ENCODE measurements at regions not wholly inside any gene's neighbourhood (a gene's known extent, or its start where the extent isn't known, plus 50 kb on each side); places are given as distances from the start of the nearest gene placed in this dataset.

DNA sequence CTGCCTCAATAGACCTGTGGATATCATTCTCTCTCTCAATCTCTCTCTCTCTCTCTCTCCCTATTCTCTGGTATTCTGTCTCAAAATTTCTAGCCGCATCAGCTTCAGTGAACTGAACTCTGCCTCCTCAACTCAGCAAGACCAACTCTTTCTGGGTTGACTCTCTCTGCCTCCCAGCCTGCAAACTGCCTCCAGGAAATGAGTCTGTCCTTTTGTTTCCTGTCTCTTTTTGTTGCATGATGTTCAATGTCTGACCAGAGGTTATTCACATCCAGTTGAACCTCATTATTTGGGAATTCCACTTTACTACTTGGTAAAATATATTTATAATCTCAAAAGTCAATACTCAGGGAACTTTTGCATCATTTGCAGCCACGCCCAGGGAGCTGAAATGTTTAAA is 682.7 kb upstream of the FZD8 start:
- no peak for TF ChIP-seq EZH2 (IDR thresholded peaks at IDR 0.05; ENCODE audit: borderline replicate concordance, low read depth, low read length, poor library complexity, severe bottlenecking)
- TF ChIP-seq, protein P1, sequence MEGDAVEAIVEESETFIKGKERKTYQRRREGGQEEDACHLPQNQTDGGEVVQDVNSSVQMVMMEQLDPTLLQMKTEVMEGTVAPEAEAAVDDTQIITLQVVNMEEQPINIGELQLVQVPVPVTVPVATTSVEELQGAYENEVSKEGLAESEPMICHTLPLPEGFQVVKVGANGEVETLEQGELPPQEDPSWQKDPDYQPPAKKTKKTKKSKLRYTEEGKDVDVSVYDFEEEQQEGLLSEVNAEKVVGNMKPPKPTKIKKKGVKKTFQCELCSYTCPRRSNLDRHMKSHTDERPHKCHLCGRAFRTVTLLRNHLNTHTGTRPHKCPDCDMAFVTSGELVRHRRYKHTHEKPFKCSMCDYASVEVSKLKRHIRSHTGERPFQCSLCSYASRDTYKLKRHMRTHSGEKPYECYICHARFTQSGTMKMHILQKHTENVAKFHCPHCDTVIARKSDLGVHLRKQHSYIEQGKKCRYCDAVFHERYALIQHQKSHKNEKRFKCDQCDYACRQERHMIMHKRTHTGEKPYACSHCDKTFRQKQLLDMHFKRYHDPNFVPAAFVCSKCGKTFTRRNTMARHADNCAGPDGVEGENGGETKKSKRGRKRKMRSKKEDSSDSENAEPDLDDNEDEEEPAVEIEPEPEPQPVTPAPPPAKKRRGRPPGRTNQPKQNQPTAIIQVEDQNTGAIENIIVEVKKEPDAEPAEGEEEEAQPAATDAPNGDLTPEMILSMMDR (conservative IDR thresholded peaks at IDR 0.05; ENCODE audit: low read depth, low read length) = no peak

All from A673 (cell line).